ENCODE measurements at regions not wholly inside any gene's neighbourhood (a gene's known extent, or its start where the extent isn't known, plus 50 kb on each side); places are given as distances from the start of the nearest gene placed in this dataset.

DNA sequence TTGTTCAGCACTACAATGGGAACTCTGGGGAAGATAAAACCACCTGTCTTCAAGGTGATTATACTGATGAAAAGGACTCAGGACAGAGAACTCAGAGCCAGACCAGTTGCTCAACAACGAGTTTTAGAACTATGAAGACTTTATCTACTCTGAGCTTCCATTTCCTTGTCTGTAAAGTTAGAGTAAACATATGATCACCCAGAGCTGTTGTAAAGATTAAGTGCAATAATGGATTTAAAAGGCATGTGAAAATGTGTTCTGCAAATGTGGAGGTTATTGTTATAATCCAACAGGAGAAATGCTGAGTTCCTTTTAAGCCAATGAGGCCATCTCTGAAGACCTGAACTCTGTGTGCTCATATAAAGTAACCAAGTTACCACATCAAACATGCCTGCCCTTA is 139.7 kb upstream of the CMC1 start:
- no peak overlapping the region for H3K27ac ChIP-seq (ENCODE audit: low read depth, low read length)
- CTCF ChIA-PET, result no interaction called here
- ATAC-seq, result no peak

DNA sequence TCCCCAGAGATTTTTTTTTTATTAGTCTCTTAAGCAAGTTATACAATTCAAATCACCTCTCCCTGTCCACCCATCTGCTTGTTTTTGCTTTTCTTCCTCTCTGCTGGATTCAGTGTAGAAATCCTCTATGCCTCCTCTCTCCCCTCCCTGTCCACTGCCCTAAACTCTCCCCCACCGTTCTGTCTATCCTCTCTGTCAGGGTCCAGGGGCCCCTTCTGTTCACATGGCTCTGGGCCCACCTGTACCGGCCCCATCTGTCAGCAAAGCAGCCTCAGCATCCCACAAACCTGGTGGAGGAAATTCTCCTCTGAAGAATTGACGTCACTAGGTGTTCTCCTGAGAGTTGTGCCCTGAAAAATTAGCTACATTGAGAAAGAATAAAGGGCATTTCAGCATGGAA is 137.6 kb upstream of the CMC1 start:
- Histone ChIP-seq H3K27me3 (ENCODE audit: insufficient read depth, low read length) (no peaks in the 10 kb centered on the region), H3K9me2 (ENCODE audit: insufficient read depth) (no peaks in the 10 kb centered on the region), H3K4me3 (replicated peaks in 1 of 2; ENCODE audit: low read depth in 1 of 2, low read length in 2 of 2) (no peak overlapping the region), H3K9ac (ENCODE audit: low read length) (no peak overlapping the region), H4K20me1 (ENCODE audit: insufficient read depth) (no peaks in the 10 kb centered on the region), H3K4me1 (ENCODE audit: control insufficient read depth in 1 of 2, insufficient read depth in 2 of 2, low read length in 2 of 2) (no peaks in the 10 kb centered on the region), H2AFZ (ENCODE audit: low read depth, low read length, poor library complexity, severe bottlenecking) (no peak overlapping the region), H3K4me2 (ENCODE audit: low read length) (no peak overlapping the region), H3K9me3 (ENCODE audit: control insufficient read depth in 1 of 2, insufficient read depth in 1 of 2, low read depth in 1 of 2, low read length in 2 of 2) (0 out of 4 replicates have a peak, but pooled peaks cover 0 to 4% of the 10 kb centered on the region in 2 experiments), H3K27ac (ENCODE audit: low read depth, low read length) (no peak overlapping the region), H3K36me3 (ENCODE audit: control insufficient read depth in 1 of 2, insufficient read depth in 2 of 2, low read length in 2 of 2) (no peaks in the 10 kb centered on the region), H3K79me2 (ENCODE audit: insufficient read depth, low read length) (no peaks in the 10 kb centered on the region)
- intact Hi-C loops (cut with micrococcal nuclease), result no loop called here
- ATAC-seq (no peak), DNase-seq (ENCODE audit: low read depth, low spot score) (no peak)
- ChIA-PET CTCF (no interaction called here), POLR2A (no interaction called here), RAD21 (ENCODE audit: low non-redundant PET in 1 of 2, low total read pairs in 2 of 2, uncharacterized antibody in 2 of 2, unreplicated experiment in 2 of 2) (no interaction called here)
- no TSS peak for BruUV-seq (replicated peaks)
- TF ChIP-seq, protein P1, sequence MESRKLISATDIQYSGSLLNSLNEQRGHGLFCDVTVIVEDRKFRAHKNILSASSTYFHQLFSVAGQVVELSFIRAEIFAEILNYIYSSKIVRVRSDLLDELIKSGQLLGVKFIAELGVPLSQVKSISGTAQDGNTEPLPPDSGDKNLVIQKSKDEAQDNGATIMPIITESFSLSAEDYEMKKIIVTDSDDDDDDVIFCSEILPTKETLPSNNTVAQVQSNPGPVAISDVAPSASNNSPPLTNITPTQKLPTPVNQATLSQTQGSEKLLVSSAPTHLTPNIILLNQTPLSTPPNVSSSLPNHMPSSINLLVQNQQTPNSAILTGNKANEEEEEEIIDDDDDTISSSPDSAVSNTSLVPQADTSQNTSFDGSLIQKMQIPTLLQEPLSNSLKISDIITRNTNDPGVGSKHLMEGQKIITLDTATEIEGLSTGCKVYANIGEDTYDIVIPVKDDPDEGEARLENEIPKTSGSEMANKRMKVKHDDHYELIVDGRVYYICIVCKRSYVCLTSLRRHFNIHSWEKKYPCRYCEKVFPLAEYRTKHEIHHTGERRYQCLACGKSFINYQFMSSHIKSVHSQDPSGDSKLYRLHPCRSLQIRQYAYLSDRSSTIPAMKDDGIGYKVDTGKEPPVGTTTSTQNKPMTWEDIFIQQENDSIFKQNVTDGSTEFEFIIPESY (IDR thresholded peaks at IDR 0.05; ENCODE audit: extremely low read depth, insufficient replicate concordance, low read length), result no peak
- TF ChIP-seq POLR2AphosphoS5 (IDR thresholded peaks at IDR 0.05; ENCODE audit: low read depth, low read length) (no peak), EGR1 (IDR thresholded peaks at IDR 0.05; ENCODE audit: low read depth) (no peak), FOSL1 (IDR thresholded peaks at IDR 0.05; ENCODE audit: low read depth) (no peak), ZFX (IDR thresholded peaks at IDR 0.05) (no peak), ZNF274 (IDR thresholded peaks at IDR 0.05; ENCODE audit: low read depth, low read length) (no peak), CBX3 (IDR thresholded peaks at IDR 0.05; ENCODE audit: low read depth) (no peak)
- TF ChIP-seq, protein P2, sequence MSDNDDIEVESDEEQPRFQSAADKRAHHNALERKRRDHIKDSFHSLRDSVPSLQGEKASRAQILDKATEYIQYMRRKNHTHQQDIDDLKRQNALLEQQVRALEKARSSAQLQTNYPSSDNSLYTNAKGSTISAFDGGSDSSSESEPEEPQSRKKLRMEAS (IDR thresholded peaks at IDR 0.05), result no peak

More for the DNA sequence above, 139.7 kb upstream of the CMC1 start:
- Histone ChIP-seq H3K4me2 (ENCODE audit: low read length) (no peak overlapping the region), H3K27me3 (ENCODE audit: insufficient read depth, low read length) (no peaks in the 10 kb centered on the region), H3K36me3 (ENCODE audit: control insufficient read depth in 1 of 2, insufficient read depth in 2 of 2, low read length in 2 of 2) (no peaks in the 10 kb centered on the region), H3K9me3 (ENCODE audit: control insufficient read depth in 1 of 2, insufficient read depth in 1 of 2, low read depth in 1 of 2, low read length in 2 of 2) (0 out of 4 replicates have a peak, but pooled peaks cover 0 to 4% of the 10 kb centered on the region in 2 experiments), H3K4me1 (ENCODE audit: control insufficient read depth in 1 of 2, insufficient read depth in 2 of 2, low read length in 2 of 2) (no peaks in the 10 kb centered on the region), H4K20me1 (ENCODE audit: insufficient read depth) (no peaks in the 10 kb centered on the region), H3K9me2 (ENCODE audit: insufficient read depth) (no peaks in the 10 kb centered on the region), H3K9ac (ENCODE audit: low read length) (no peak overlapping the region), H2AFZ (ENCODE audit: low read depth, low read length, poor library complexity, severe bottlenecking) (no peak overlapping the region), H3K79me2 (ENCODE audit: insufficient read depth, low read length) (no peaks in the 10 kb centered on the region), H3K4me3 (replicated peaks in 1 of 2; ENCODE audit: low read depth in 1 of 2, low read length in 2 of 2) (no peak overlapping the region)
- RAD21 ChIA-PET (ENCODE audit: low non-redundant PET in 1 of 2, low total read pairs in 2 of 2, uncharacterized antibody in 2 of 2, unreplicated experiment in 2 of 2), result no interaction called here
- no TSS peak for BruUV-seq (replicated peaks)
- TF ChIP-seq EZH2phosphoT487 (IDR thresholded peaks at IDR 0.05; ENCODE audit: borderline replicate concordance), result no peak
- no peak for TF ChIP-seq FOSL1 (IDR thresholded peaks at IDR 0.05; ENCODE audit: low read depth)
- TF ChIP-seq, protein P3, sequence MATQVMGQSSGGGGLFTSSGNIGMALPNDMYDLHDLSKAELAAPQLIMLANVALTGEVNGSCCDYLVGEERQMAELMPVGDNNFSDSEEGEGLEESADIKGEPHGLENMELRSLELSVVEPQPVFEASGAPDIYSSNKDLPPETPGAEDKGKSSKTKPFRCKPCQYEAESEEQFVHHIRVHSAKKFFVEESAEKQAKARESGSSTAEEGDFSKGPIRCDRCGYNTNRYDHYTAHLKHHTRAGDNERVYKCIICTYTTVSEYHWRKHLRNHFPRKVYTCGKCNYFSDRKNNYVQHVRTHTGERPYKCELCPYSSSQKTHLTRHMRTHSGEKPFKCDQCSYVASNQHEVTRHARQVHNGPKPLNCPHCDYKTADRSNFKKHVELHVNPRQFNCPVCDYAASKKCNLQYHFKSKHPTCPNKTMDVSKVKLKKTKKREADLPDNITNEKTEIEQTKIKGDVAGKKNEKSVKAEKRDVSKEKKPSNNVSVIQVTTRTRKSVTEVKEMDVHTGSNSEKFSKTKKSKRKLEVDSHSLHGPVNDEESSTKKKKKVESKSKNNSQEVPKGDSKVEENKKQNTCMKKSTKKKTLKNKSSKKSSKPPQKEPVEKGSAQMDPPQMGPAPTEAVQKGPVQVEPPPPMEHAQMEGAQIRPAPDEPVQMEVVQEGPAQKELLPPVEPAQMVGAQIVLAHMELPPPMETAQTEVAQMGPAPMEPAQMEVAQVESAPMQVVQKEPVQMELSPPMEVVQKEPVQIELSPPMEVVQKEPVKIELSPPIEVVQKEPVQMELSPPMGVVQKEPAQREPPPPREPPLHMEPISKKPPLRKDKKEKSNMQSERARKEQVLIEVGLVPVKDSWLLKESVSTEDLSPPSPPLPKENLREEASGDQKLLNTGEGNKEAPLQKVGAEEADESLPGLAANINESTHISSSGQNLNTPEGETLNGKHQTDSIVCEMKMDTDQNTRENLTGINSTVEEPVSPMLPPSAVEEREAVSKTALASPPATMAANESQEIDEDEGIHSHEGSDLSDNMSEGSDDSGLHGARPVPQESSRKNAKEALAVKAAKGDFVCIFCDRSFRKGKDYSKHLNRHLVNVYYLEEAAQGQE (IDR thresholded peaks at IDR 0.05; ENCODE audit: low read depth), result no peak
- no peak for DNase-seq (ENCODE audit: low read depth, low spot score)
- POLR2A ChIA-PET, result no interaction called here
- intact Hi-C loops (cut with micrococcal nuclease), result no loop called here
